Naive B cell (primary cell): ENCODE measurements at regions not wholly inside any gene's neighbourhood (a gene's known extent, or its start where the extent isn't known, plus 50 kb on each side); places are given as distances from the start of the nearest gene placed in this dataset.
"Not testable (repeated sequence)": the region's sequence is repeated elsewhere in the genome, so short reads cannot be mapped to it uniquely, and the experiment has no call there.

Experiments
- ATAC-seq, 2 donors: fragments of 150-1000 bp; cut with Tn5 transposase; 2 replicates each; pipeline ENCODE4 v1.10.0; 2021; ENCODE audit warnings: low read depth in 2 of 2, mild to moderate bottlenecking in 2 of 2, moderate library complexity in 2 of 2
- DNase-seq: peaks from one replicate; pipeline ENCODE4 v3.0.0; 2022
- H3K27ac Mint-ChIP-seq, 6 donors: one replicate each; pipeline ENCODE4 v1.8.0; 2020 to 2022; ENCODE audit warnings: mild to moderate bottlenecking in 6 of 6, mixed read lengths in 6 of 6, moderate library complexity in 5 of 6, inconsistent platforms in 2 of 6
- H3K27me3 Mint-ChIP-seq, 3 donors: one replicate each; pipeline ENCODE4 v1.8.0; 2021 to 2022; ENCODE audit warnings: mixed read lengths in 3 of 3, mild to moderate bottlenecking in 1 of 3
- H3K36me3 Mint-ChIP-seq, 2 donors: one replicate each; pipeline ENCODE4 v1.8.0; 2020 to 2022; ENCODE audit warnings: mixed read lengths in 2 of 2, inconsistent platforms in 1 of 2, mild to moderate bottlenecking in 1 of 2
- H3K4me1 Mint-ChIP-seq, 3 donors: one replicate each; pipeline ENCODE4 v1.8.0; 2020 to 2022; ENCODE audit warnings: mixed read lengths in 3 of 3, inconsistent platforms in 1 of 3, mild to moderate bottlenecking in 1 of 3, moderate library complexity in 1 of 3
- H3K4me3 Mint-ChIP-seq, 8 donors: one replicate each; pipeline ENCODE4 v1.8.0; 2020 to 2022; ENCODE audit warnings: mild to moderate bottlenecking in 8 of 8, mixed read lengths in 8 of 8, moderate library complexity in 8 of 8, inconsistent platforms in 2 of 8
- H3K9me3 Mint-ChIP-seq, 7 donors: one replicate each; pipeline ENCODE4 v1.8.0; 2020 to 2022; ENCODE audit warnings: mixed read lengths in 7 of 7, mild to moderate bottlenecking in 5 of 7, inconsistent platforms in 2 of 7, moderate library complexity in 1 of 7

DNA sequence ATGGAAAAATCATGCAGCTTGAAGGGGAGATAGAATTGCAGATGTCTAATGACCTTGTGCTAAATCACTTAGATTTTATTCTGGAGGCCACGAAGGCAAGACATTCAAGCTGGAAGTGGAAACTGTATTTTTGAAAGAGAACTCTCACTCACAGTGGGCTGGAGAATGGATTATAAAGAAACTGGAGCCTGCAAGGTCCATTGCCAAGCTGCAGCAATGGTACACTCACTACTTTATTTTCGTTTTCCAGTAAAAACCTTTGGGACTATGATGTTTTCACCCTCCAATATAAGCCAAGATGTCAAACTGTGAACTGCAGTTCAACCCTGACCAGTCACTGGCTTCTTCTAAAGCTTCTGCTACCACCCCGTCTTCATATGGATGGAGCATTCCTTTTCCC lies 62.0 kb downstream of the SKIDA1 start:
- H3K36me3 Mint-ChIP-seq: no peaks in the 10 kb centered on the region
- peaks cover 0 to 7% (median 0%) of the 10 kb centered on the region in 7 donors for H3K9me3 Mint-ChIP-seq
- no peak overlapping the region for H3K4me3 Mint-ChIP-seq
- H3K27me3 Mint-ChIP-seq: peaks cover 7 to 8% (median 8%) of the 10 kb centered on the region in 3 donors
- no peak for ATAC-seq
- no peak for DNase-seq
- H3K27ac Mint-ChIP-seq: no peak overlapping the region
- H3K4me1 Mint-ChIP-seq: no peaks in the 10 kb centered on the region

DNA sequence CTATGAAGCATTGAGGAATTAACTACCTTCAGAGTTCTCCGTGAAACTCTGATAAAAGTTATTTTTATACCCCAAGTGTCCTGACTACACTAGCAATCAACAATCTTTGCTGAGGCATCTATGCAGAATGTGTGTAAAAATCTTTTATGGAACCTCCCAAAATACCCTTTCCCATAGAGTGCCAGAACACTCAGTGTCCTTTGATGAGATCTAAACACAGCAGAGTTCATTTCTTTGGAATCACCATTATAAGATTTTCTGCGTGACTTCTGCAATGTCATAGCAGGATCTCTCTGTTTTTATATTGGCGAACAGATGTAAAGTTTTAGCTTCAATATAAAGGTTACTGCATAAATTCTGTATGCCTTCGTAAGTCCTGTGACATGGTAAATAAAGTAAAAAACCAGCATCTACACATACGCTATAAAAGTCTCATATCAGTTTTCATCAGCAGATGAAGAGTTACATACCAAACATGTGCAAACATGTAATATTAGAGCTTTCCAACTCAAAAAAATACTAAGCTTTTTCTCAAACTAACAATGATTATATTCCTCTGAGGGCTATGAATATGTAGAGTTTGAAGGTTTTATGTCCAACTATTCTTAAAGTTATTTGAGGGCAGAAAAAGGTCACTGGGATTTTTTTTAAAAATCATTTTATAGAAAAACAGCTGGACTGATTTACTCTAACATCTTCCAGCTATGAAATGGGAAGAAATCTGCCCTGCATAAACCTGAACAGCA lies 67.2 kb downstream of the SKIDA1 start:
- Mint-ChIP-seq H3K4me1 (no peaks in the 10 kb centered on the region), H3K27ac (no peak overlapping the region), H3K27me3 (no peaks in the 10 kb centered on the region), H3K36me3 (no peaks in the 10 kb centered on the region), H3K4me3 (no peak overlapping the region), H3K9me3 (peaks cover 0 to 7% (median 0%) of the 10 kb centered on the region in 7 donors)
- ATAC-seq (no peak), DNase-seq (no peak)

DNA sequence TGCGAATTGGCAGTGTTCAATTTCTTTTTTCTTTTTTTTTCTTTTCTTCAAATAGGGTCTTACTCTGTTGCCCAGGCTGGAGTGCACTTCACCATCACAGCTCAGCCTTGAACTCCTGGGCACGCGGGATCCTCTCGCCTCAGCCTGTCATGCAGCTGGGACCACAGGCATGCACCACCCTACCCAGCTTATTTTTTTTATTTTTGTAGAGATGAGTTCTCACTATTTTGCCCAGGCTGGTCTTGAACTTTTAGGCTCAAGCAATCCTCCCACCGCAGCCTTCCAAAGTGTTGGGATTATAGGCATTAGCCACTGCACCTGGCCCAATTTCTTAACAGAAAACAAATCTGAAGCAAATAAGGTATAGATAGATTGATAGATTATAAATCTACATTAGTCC lies 69.3 kb downstream of the SKIDA1 start:
- Mint-ChIP-seq H3K27ac (no peak overlapping the region), H3K4me1 (no peaks in the 10 kb centered on the region), H3K9me3 (peaks cover 0 to 6% (median 0%) of the 10 kb centered on the region in 7 donors), H3K4me3 (no peak overlapping the region), H3K36me3 (no peaks in the 10 kb centered on the region), H3K27me3 (no peaks in the 10 kb centered on the region)
- DNase-seq (no peak), ATAC-seq (no peak)

DNA sequence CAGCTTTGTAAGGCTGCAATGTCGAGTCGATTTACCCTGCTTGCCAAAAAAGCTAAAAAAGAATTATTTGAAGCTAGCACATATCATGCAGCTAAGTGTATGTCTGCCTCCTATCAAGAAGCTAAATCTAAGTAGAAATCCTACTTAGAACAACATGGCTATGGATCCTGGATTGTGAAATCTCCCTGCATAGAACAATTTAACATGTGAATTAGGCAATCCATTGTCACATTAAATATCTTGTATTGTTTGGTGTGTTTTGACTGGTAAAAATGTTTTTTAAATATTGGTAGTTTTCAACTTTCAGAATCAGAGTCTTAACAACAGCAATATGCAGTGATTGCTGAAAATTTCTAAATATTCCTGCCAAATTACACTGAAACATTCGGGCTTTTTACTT lies 73.3 kb downstream of the SKIDA1 start:
- ATAC-seq (no peak), DNase-seq (no peak)
- Mint-ChIP-seq H3K4me1 (no peaks in the 10 kb centered on the region), H3K27ac (no peak overlapping the region), H3K36me3 (peaks cover 0 to 5% of the 10 kb centered on the region in 2 donors), H3K4me3 (no peak overlapping the region), H3K27me3 (peaks cover 0 to 5% (median 0%) of the 10 kb centered on the region in 3 donors), H3K9me3 (peaks cover 0 to 9% (median 3%) of the 10 kb centered on the region in 7 donors)

DNA sequence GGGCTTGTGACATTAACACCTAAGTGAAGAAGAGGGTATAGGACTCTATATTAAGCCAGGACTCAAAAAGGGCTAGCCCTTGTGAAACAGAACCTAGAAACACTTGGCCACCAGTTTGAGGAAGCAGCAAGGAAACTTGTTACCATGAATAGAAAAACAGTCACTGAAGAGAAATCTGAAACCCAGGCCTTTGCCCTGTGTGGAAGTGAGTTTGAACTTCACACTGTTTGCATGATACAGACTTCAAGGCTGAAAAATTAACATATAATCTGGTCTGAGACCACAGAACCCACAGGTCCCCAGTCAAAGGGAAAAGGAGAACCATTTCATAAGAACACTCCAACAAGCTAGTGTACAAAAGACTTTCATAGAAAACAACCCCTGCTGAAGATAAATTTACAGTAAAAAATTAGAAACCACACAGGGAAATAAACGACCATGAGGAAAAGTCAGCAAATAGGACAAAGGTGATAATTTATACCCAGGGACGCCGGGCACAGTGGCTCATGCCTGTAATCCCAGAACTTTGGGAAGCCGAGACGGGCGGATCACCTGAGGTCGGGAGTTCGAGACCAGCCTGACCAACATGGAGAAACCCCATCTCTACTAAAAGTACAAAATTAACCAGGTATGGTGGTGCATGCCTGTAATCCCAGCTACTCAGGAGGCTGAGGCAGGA lies 76.1 kb downstream of the SKIDA1 start:
- no peak for DNase-seq
- Mint-ChIP-seq H3K9me3 (peaks cover 0 to 9% (median 3%) of the 10 kb centered on the region in 7 donors), H3K36me3 (peaks cover 0 to 5% of the 10 kb centered on the region in 2 donors), H3K27me3 (peaks cover 0 to 5% (median 0%) of the 10 kb centered on the region in 3 donors), H3K4me1 (no peaks in the 10 kb centered on the region), H3K4me3 (no peak overlapping the region), H3K27ac (no peak overlapping the region)
- ATAC-seq: no peak

DNA sequence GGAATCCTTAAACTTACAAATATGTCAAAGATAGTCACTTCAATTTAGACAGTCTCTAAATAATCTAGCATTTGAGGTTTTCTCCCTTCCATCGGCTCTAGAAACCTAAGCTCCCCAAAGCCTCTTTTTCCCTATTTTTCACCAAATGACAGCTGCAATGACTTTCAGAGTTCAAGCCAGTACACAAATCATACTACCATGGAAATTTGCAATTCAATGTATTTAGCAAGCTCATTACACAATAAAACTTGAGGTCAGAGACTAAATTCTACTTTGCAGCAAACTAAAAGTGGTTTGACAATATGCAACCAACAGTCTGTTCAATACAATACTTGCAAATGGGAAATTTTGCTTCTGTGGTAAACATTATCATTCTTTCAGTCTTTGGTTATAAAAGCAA lies 80.3 kb downstream of the SKIDA1 start:
- Mint-ChIP-seq H3K9me3 (peaks cover 0 to 9% (median 3%) of the 10 kb centered on the region in 7 donors), H3K4me1 (no peaks in the 10 kb centered on the region), H3K36me3 (peaks cover 0 to 5% of the 10 kb centered on the region in 2 donors), H3K27me3 (peaks cover 0 to 5% (median 0%) of the 10 kb centered on the region in 3 donors), H3K27ac (no peak overlapping the region), H3K4me3 (no peak overlapping the region)
- ATAC-seq: no peak
- no peak for DNase-seq

DNA sequence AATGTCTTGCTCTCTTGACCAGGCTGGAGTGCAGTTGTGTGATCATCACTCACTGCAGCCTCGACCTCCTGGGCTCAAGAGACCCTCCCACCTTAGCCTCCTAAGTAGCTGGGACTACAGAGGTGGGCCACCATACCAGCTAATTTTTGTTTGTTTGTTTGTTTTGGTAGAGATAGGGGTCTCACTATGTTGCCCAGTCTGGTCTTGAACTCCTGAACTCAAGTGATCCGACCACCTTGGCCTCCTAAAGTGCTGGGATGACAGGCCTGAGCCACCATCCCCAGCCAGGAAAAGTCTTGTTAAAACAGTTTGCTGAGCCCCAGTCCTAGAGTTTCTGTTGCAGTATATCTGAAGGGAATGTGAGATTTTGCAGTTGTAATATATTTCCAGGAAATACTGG lies 83.9 kb downstream of the SKIDA1 start:
- Mint-ChIP-seq H3K4me1 (no peaks in the 10 kb centered on the region), H3K36me3 (no peaks in the 10 kb centered on the region), H3K27me3 (no peaks in the 10 kb centered on the region), H3K9me3 (no peaks in the 10 kb centered on the region), H3K4me3 (no peak overlapping the region), H3K27ac (peak overlapping the region in 1 of 6 donors; percentile 47)
- DNase-seq (no peak), ATAC-seq (no peak)

DNA sequence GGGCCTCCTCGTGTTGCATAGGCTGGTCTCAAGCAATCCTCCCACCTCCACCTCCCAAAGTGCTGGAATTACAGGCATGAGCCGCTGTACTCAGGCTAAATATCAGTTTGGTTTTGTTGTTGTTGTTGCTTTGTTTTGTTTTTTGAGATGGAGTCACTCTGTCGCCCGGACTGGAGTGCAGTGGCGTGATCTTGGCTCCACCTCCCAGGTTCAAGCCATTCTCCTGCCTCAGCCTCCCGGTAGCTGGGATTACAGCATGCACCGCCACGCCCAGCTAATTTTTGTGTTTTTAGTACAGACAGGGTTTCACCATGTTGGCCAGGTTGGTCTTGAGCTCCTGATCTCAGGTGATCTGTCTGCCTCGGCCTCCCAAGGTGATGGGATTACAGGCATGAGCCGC lies 86.6 kb downstream of the SKIDA1 start:
- not testable (repeated sequence) for DNase-seq, ATAC-seq, H3K4me3 Mint-ChIP-seq, H3K27me3 Mint-ChIP-seq, H3K9me3 Mint-ChIP-seq, H3K27ac Mint-ChIP-seq, H3K36me3 Mint-ChIP-seq, H3K4me1 Mint-ChIP-seq

DNA sequence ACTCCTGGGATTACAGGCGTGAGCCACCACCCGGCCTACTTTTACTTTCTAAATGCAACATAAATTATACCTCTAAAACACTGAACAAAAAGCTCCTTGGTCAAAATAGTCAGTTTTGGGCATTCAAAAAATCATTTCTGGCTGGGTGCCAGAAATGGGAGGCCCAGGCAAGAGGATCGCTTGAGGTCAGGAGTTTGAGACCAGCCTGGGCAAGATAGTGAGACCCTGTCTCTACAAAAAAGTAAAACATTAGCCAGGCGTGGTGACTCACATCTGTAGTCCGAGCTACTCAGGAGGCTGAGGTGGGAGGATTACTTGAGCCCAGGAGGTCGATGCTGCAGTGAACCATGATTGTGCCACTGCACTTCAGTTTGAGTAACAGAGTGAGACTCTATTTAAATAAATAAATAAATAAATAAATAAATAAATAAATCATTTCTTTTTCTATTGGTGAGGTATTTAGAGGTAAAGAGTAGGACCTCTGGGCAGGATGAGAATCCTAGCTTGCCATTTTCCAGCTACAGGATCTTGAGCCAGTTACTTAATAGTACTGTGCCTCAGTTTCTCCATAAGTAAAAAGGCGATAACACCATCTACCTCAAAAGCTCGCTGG lies 87.6 kb downstream of the SKIDA1 start:
- no peak overlapping the region for H3K4me3 Mint-ChIP-seq
- H3K36me3 Mint-ChIP-seq: no peaks in the 10 kb centered on the region
- H3K9me3 Mint-ChIP-seq: no peaks in the 10 kb centered on the region
- H3K27me3 Mint-ChIP-seq: peaks cover 0 to 8% (median 0%) of the 10 kb centered on the region in 3 donors
- no peaks in the 10 kb centered on the region for H3K4me1 Mint-ChIP-seq
- ATAC-seq: no peak
- H3K27ac Mint-ChIP-seq: no peak overlapping the region
- DNase-seq: no peak

DNA sequence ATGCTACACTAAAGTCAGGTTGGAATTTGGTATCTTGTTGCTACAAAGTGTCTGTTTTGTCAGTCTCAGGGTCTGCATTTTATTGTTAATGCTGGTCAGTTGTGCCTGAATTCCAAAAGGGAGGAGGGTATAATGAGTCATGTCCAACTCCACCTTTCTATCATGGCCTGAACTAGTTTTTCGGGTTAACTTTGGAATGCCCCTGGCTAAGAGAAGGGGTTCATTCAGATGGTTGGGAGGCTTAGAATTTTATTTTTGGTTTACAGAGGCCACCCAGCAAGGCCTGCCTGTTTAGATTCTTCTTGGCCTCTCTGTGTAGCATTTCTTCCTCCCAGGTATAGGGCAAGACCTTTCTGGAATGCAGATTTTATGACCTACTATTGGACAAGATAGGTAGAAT lies 93.2 kb downstream of the SKIDA1 start:
- H3K4me3 Mint-ChIP-seq: no peak overlapping the region
- H3K27ac Mint-ChIP-seq: no peak overlapping the region
- ATAC-seq: no peak
- no peak for DNase-seq
- H3K27me3 Mint-ChIP-seq: peaks cover 0 to 8% (median 0%) of the 10 kb centered on the region in 3 donors
- H3K36me3 Mint-ChIP-seq: no peaks in the 10 kb centered on the region
- no peaks in the 10 kb centered on the region for H3K4me1 Mint-ChIP-seq
- peaks cover 0 to 23% (median 5%) of the 10 kb centered on the region in 7 donors for H3K9me3 Mint-ChIP-seq

DNA sequence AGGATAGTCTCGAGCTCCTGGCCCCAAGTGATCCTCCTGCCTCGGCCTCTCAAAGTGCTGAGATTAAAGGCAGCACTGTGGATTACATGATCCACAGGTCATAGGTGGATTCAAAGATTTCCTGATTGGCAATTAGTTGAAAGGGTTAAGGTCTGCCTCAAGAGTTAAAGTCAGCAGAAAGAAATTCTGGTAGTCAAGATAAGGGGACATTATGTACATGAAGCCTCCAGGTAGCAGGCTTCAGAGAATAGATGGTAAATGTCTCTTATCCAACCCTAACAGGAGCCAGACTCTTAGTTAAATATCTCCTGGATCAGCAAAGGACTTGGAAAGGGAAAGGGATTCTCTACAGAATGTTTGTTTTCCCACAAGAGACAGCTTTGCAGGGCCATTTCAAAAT lies 93.7 kb downstream of the SKIDA1 start:
- H3K27me3 Mint-ChIP-seq: peaks cover 0 to 8% (median 0%) of the 10 kb centered on the region in 3 donors
- ATAC-seq (no peak), DNase-seq (no peak)
- H3K36me3 Mint-ChIP-seq: no peaks in the 10 kb centered on the region
- peaks cover 0 to 27% (median 10%) of the 10 kb centered on the region in 7 donors for H3K9me3 Mint-ChIP-seq
- no peaks in the 10 kb centered on the region for H3K4me1 Mint-ChIP-seq
- H3K4me3 Mint-ChIP-seq: no peak overlapping the region
- no peak overlapping the region for H3K27ac Mint-ChIP-seq

DNA sequence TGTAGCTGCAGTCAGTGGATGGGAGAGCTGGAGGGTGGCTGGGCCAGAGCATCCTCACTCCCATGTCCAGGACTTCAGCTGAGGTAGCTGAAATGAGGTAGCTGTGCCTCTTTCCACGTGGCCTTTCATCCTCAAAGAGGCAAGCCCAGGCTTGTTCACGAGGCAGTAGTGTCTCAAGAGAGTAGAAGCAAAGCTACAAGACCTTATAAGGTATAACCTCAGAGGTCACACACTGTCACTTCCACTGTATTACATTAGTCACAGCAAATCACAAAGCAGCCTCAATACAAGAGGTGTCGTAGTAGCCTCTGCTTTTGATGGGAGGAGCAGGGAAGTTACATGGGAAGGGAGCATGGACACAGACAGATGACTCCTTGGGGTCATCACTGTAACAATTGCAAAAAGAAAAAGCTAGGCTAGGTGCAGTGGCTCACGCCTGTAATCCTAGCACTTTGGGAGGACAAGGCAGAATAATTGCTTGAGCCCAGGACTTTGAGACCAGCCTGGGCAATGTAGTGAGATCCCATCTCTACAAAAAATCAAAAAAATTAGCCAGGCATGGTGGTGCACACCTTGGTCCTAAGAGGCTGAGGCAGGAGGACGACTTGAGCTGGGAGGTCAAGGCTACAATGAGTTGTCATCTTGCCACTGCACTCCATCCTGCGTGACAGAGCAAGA lies 97.5 kb downstream of the SKIDA1 start:
- Mint-ChIP-seq H3K4me1 (no peaks in the 10 kb centered on the region), H3K9me3 (peaks cover 0 to 27% (median 11%) of the 10 kb centered on the region in 7 donors), H3K36me3 (no peaks in the 10 kb centered on the region), H3K27me3 (no peaks in the 10 kb centered on the region), H3K4me3 (no peak overlapping the region), H3K27ac (no peak overlapping the region)
- DNase-seq: no peak
- ATAC-seq: no peak

DNA sequence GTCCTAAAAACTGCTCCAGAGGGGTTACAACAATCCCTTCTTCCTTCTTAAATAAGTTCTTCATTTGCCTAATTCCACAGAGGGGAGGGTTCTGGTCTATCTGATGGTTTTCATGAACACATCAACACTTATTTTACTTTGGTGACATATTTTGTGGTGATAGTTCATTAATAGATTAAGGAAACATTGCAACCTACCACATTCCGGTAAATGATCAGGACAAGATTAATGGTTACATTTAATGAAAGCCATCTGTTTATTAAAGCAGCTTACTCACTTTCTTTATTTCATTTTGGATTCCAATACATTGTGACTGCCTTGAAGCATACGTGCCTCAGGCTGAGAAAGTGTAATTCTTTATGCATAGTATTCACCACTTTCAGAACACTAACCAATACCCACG lies 101.0 kb downstream of the SKIDA1 start:
- no peaks in the 10 kb centered on the region for H3K4me1 Mint-ChIP-seq
- DNase-seq (no peak), ATAC-seq (no peak)
- no peaks in the 10 kb centered on the region for H3K36me3 Mint-ChIP-seq
- H3K27ac Mint-ChIP-seq: no peak overlapping the region
- H3K4me3 Mint-ChIP-seq: no peak overlapping the region
- peaks cover 0 to 8% (median 7%) of the 10 kb centered on the region in 3 donors for H3K27me3 Mint-ChIP-seq
- H3K9me3 Mint-ChIP-seq: peaks cover 0 to 19% (median 8%) of the 10 kb centered on the region in 7 donors
